H1 (cell line): ENCODE measurements at regions not wholly inside any gene's neighbourhood (a gene's known extent, or its start where the extent isn't known, plus 50 kb on each side); places are given as distances from the start of the nearest gene placed in this dataset.

Experiments
- CTCF ChIA-PET: fragments of 300-600 bp; sonication (Branson Sonifier 250); formaldehyde crosslinking; loops from one replicate; lab custom pipeline; 2021; ENCODE audit not compliant: partially characterized antibody; lab: Charles Lee
- POLR2A ChIA-PET: fragments of 300-600 bp; sonication (Branson Sonifier 250); formaldehyde crosslinking; loops from one replicate; lab custom pipeline; 2021; ENCODE audit warnings: inconsistent platforms; ENCODE audit not compliant: partially characterized antibody; lab: Charles Lee
- DNase-seq, 2 experiments: peaks; one replicate each; pipeline versions ENCODE4 v3.0.0 to v3.0.0-alpha.2; 2010 to 2022; ENCODE audit warnings: low spot score in 2 of 2, low read depth in 1 of 2, mixed read lengths in 1 of 2
- FAIRE-seq: peaks from 2 replicates; lab custom pipeline; 2011; peaks lifted over from hg19 to GRCh38; lab: Jason Lieb, UNC
- H2AFZ ChIP-seq: 2 replicates; pipeline ENCODE4 v1.8.1; 2012; ENCODE audit warnings: low read length, inconsistent platforms
- H2AK5ac ChIP-seq: 2 replicates; pipeline ENCODE4 v1.6.1; 2013; ENCODE audit warnings: low read depth, low read length
- H2BK120ac ChIP-seq: replicated peaks from 2 replicates; pipeline ENCODE3; 2013; ENCODE audit warnings: low read depth, low read length, inconsistent platforms
- H2BK12ac ChIP-seq: 2 replicates; pipeline ENCODE4 v1.6.1; 2013; ENCODE audit warnings: low read depth, low read length
- H2BK15ac ChIP-seq: 2 replicates; pipeline ENCODE4 v1.6.1; 2013; ENCODE audit warnings: low read length
- H2BK20ac ChIP-seq: 2 replicates; pipeline ENCODE4 v1.6.1; 2013; ENCODE audit warnings: low read length
- H2BK5ac ChIP-seq: 2 replicates; pipeline ENCODE4 v1.6.1; 2013; ENCODE audit warnings: low read depth, low read length
- H3K14ac ChIP-seq: 2 replicates; pipeline ENCODE4 v1.6.1; 2013; ENCODE audit warnings: inconsistent platforms; ENCODE audit not compliant: insufficient read length
- H3K18ac ChIP-seq: 2 replicates; pipeline ENCODE4 v1.6.1; 2013; ENCODE audit warnings: low read length; ENCODE audit errors: extremely low read depth
- H3K23ac ChIP-seq: 2 replicates; pipeline ENCODE4 v1.6.1; 2013; ENCODE audit warnings: inconsistent platforms; ENCODE audit not compliant: insufficient read length
- H3K23me2 ChIP-seq: 2 replicates; pipeline ENCODE4 v1.6.1; 2013; ENCODE audit warnings: low read depth, low read length
- H3K27ac ChIP-seq: 2 replicates; pipeline ENCODE4 v1.6.1; 2011; ENCODE audit warnings: low read depth, low read length, inconsistent platforms
- H3K27me3 ChIP-seq, 4 experiments: replicated peaks in 1 of 4; 1 replicate in 1 of 4; 2 replicates in 3 of 4; pipeline versions ENCODE4 v1.6.1 to v1.8.1; 2011 to 2013; ENCODE audit warnings: low read length in 3 of 4, mild to moderate bottlenecking in 3 of 4, inconsistent platforms in 2 of 4, mixed read lengths in 2 of 4, moderate library complexity in 1 of 4; ENCODE audit not compliant: control insufficient read depth in 3 of 4, insufficient read depth in 3 of 4; ENCODE audit errors: extremely low read depth in 1 of 4
- H3K36me3 ChIP-seq, 4 experiments: 2 replicates each; pipeline versions ENCODE4 v1.6.1 to v1.8.1; 2011 to 2013; ENCODE audit warnings: mild to moderate bottlenecking in 4 of 4, low read length in 3 of 4, moderate library complexity in 2 of 4, control low read depth in 1 of 4, inconsistent platforms in 1 of 4; ENCODE audit not compliant: insufficient read depth in 4 of 4, control insufficient read depth in 2 of 4
- H3K4ac ChIP-seq: replicated peaks from 2 replicates; pipeline ENCODE3; 2013; ENCODE audit warnings: low read length, low read depth, mixed read lengths, inconsistent platforms; ENCODE audit not compliant: insufficient read length
- H3K4me1 ChIP-seq, 4 experiments: replicated peaks in 1 of 4; 1 replicate in 1 of 4; 2 replicates in 3 of 4; pipeline versions ENCODE4 v1.6.1 to v1.8.1; 2011 to 2013; ENCODE audit warnings: low read length in 3 of 4, inconsistent platforms in 2 of 4, mixed read lengths in 1 of 4; ENCODE audit not compliant: insufficient read depth in 4 of 4, control insufficient read depth in 3 of 4
- H3K4me2 ChIP-seq, 2 experiments: 2 replicates each; pipeline versions ENCODE4 v1.6.1 to v1.8.1; 2011 to 2013; ENCODE audit warnings: low read depth in 2 of 2, low read length in 2 of 2, control low read depth in 1 of 2, inconsistent platforms in 1 of 2, mild to moderate bottlenecking in 1 of 2; ENCODE audit not compliant: insufficient read depth in 1 of 2
- H3K4me3 ChIP-seq, 4 experiments: fragments of 200-600, 300-600 bp in 1 of 4; sonication (generic), shearing (Covaris generic), sonication (Bioruptor Twin) in 1 of 4; 2 replicates each; pipeline versions ENCODE4 v1.5.1 to v1.8.1; 2011 to 2016; ENCODE audit warnings: low read length in 4 of 4, low read depth in 3 of 4, control low read depth in 2 of 4, inconsistent platforms in 2 of 4, mild to moderate bottlenecking in 2 of 4, mixed read lengths in 1 of 4, moderate library complexity in 1 of 4; ENCODE audit not compliant: insufficient read depth in 2 of 4; ENCODE audit errors: extremely low read depth in 1 of 4
- H3K56ac ChIP-seq: replicated peaks from 2 replicates; pipeline ENCODE3; 2013; ENCODE audit warnings: low read depth, mild to moderate bottlenecking, mixed read lengths, low read length, inconsistent platforms; ENCODE audit not compliant: insufficient read length
- H3K79me1 ChIP-seq: 2 replicates; pipeline ENCODE4 v1.6.1; 2013; ENCODE audit warnings: low read depth, low read length, control low read depth
- H3K79me2 ChIP-seq, 2 experiments: 2 replicates each; pipeline versions ENCODE4 v1.6.1 to v1.8.1; 2012 to 2013; ENCODE audit warnings: low read length in 2 of 2, mild to moderate bottlenecking in 2 of 2, inconsistent platforms in 1 of 2; ENCODE audit not compliant: insufficient read depth in 2 of 2, control insufficient read depth in 1 of 2
- H3K9ac ChIP-seq, 4 experiments: replicated peaks in 1 of 4; 1 replicate in 1 of 4; 2 replicates in 3 of 4; pipeline versions ENCODE4 v1.6.1 to v1.8.1; 2011 to 2013; ENCODE audit warnings: low read depth in 3 of 4, low read length in 3 of 4, control low read depth in 2 of 4, mild to moderate bottlenecking in 2 of 4, moderate library complexity in 2 of 4, inconsistent platforms in 1 of 4; ENCODE audit errors: extremely low read depth in 1 of 4
- H3K9me3 ChIP-seq, 2 experiments: 2 replicates each; pipeline versions ENCODE4 v1.6.1 to v1.8.1; 2012 to 2013; ENCODE audit warnings: mild to moderate bottlenecking in 2 of 2, moderate library complexity in 2 of 2, control low read depth in 1 of 2, inconsistent platforms in 1 of 2, low read depth in 1 of 2, low read length in 1 of 2, mixed read lengths in 1 of 2; ENCODE audit not compliant: insufficient read depth in 2 of 2
- H4K20me1 ChIP-seq, 2 experiments: replicated peaks in 1 of 2; 2 replicates each; pipeline versions ENCODE3 to v1.8.1; 2011 to 2013; ENCODE audit warnings: inconsistent platforms in 2 of 2, low read length in 2 of 2, mild to moderate bottlenecking in 1 of 2; ENCODE audit not compliant: insufficient read depth in 2 of 2, control insufficient read depth in 1 of 2
- H4K5ac ChIP-seq: 2 replicates; pipeline ENCODE4 v1.6.1; 2013; ENCODE audit warnings: low read length, low read depth, mixed read lengths, inconsistent platforms; ENCODE audit not compliant: insufficient read length
- H4K8ac ChIP-seq: 2 replicates; pipeline ENCODE4 v1.8.0; 2013; ENCODE audit warnings: mild to moderate bottlenecking, moderate library complexity, low read length, inconsistent platforms; ENCODE audit not compliant: insufficient read depth; ENCODE audit errors: extremely low read depth
- H4K91ac ChIP-seq: replicated peaks from 2 replicates; pipeline ENCODE3; 2013; ENCODE audit warnings: low read length, mixed read lengths, inconsistent platforms; ENCODE audit not compliant: insufficient read length
- CEBPB ChIP-seq: IDR thresholded peaks from 2 replicates; pipeline ENCODE4 v1.6.1; 2012; ENCODE audit warnings: low read depth, low read length
- CHD7 ChIP-seq: fragments of 300-600 bp; sonication (generic); IDR thresholded peaks from 2 replicates; pipeline ENCODE4 v1.7.1; 2012; ENCODE audit warnings: low read length, moderate library complexity, mild to moderate bottlenecking, inconsistent platforms; ENCODE audit not compliant: insufficient replicate concordance

DNA sequence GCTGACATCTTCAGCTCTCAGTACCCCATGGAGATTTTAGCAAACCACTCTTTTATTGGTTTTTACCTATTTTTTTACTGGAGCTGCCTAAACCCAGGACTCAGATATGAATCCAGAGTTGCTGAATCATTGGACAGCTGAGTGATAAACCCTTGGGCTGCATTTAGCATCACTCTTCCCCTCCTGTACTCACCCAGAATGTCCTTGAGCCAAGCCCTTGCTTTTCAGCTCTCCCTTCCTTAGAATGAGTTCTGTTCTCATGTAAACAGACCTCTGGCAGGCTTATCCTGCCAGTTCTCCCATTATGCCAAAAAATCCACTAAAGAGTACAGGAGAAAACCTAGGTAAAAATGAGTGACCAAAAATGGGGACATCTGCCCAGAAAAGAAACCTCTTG is 200.1 kb upstream of the POU2AF2 start:
- H3K4me1 ChIP-seq, result peaks cover 0 to 4% (median 1%) of the 10 kb centered on the region in 4 experiments; a peak in 3 of 7 replicates
- POLR2A ChIA-PET, result no interaction called here
- H3K9ac ChIP-seq, result no peak overlapping the region
- H4K91ac ChIP-seq, result no peak overlapping the region
- H3K36me3 ChIP-seq, result no peaks in the 10 kb centered on the region
- H3K4me2 ChIP-seq, result no peak overlapping the region
- H3K9me3 ChIP-seq, result no peaks in the 10 kb centered on the region
- no peaks in the 10 kb centered on the region for H4K20me1 ChIP-seq
- CTCF ChIA-PET, result interaction anchor here (1.1 to 1.4 kb wide), 3 partner anchors 84 to 567 kb away, joined by 3 to 4 read pairs (median 3); no protein-coding TSS in a partner anchor
- no peak overlapping the region for H2BK15ac ChIP-seq
- H2BK12ac ChIP-seq, result peak overlapping the region; percentile 40; the same call in 1 of the 2 replicates
- H3K4ac ChIP-seq, result no peak overlapping the region
- DNase-seq, result no peak
- H4K5ac ChIP-seq, result no peak overlapping the region
- H3K56ac ChIP-seq, result no peak overlapping the region
- H3K79me1 ChIP-seq, result no peaks in the 10 kb centered on the region
- no peak overlapping the region for H3K27ac ChIP-seq
- H2BK5ac ChIP-seq, result no peak overlapping the region
- H3K4me3 ChIP-seq, result no peak overlapping the region
- no peak overlapping the region for H2AK5ac ChIP-seq
- no peak for FAIRE-seq
- no peak overlapping the region for H4K8ac ChIP-seq
- H2AFZ ChIP-seq, result peak overlapping the region; percentile 63; the same call in 1 of the 2 replicates
- H3K79me2 ChIP-seq, result no peaks in the 10 kb centered on the region
- no peak overlapping the region for H3K18ac ChIP-seq
- H3K14ac ChIP-seq, result no peak overlapping the region
- no peak overlapping the region for H2BK120ac ChIP-seq
- H3K27me3 ChIP-seq, result no peaks in the 10 kb centered on the region
- no peak overlapping the region for H3K23ac ChIP-seq
- H2BK20ac ChIP-seq, result no peak overlapping the region
- H3K23me2 ChIP-seq, result no peaks in the 10 kb centered on the region
- no peak for TF ChIP-seq CEBPB
- TF ChIP-seq CHD7, result no peak
